AG04450 (cell line): ENCODE measurements at regions not wholly inside any gene's neighbourhood (a gene's known extent, or its start where the extent isn't known, plus 50 kb on each side); places are given as distances from the start of the nearest gene placed in this dataset.

Experiments
- CTCF ChIA-PET: fragments of 300-600, 350-600 bp; formaldehyde crosslinking; extraction: SDS; loops from one replicate; lab custom pipeline; 2022; ENCODE audit warnings: antibody characterized with exemption, inconsistent platforms; lab: Charles Lee
- POLR2A ChIA-PET: fragments of 350-600 bp; formaldehyde crosslinking; extraction: SDS; loops from one replicate; lab custom pipeline; 2021; ENCODE audit warnings: antibody characterized with exemption, inconsistent platforms; lab: Yijun Ruan, JAX
- DNase-seq: peaks from one replicate; pipeline ENCODE4 v3.0.0-alpha.2; 2011; ENCODE audit warnings: low read depth, low spot score
- H3K27ac ChIP-seq: one replicate; pipeline ENCODE4 v1.5.1; 2012; ENCODE audit warnings: low read depth, low read length, control low read depth
- H3K27me3 ChIP-seq: one replicate; pipeline ENCODE4 v1.6.0; 2012; ENCODE audit warnings: low read length; ENCODE audit not compliant: control insufficient read depth, insufficient read depth
- H3K4me3 ChIP-seq: 2 replicates; pipeline ENCODE4 v1.5.1; 2011; ENCODE audit warnings: mild to moderate bottlenecking, low read depth, low read length, control low read depth
- H3K9me3 ChIP-seq: 2 replicates; pipeline ENCODE4 v1.5.1; 2012; ENCODE audit warnings: low read length; ENCODE audit not compliant: control insufficient read depth, insufficient read depth
- TF ChIP-seq, protein P1 (sequence below): IDR thresholded peaks from 2 replicates; pipeline ENCODE4 v1.5.1; 2011; ENCODE audit warnings: low read depth, low read length, control low read depth, inconsistent platforms

DNA sequence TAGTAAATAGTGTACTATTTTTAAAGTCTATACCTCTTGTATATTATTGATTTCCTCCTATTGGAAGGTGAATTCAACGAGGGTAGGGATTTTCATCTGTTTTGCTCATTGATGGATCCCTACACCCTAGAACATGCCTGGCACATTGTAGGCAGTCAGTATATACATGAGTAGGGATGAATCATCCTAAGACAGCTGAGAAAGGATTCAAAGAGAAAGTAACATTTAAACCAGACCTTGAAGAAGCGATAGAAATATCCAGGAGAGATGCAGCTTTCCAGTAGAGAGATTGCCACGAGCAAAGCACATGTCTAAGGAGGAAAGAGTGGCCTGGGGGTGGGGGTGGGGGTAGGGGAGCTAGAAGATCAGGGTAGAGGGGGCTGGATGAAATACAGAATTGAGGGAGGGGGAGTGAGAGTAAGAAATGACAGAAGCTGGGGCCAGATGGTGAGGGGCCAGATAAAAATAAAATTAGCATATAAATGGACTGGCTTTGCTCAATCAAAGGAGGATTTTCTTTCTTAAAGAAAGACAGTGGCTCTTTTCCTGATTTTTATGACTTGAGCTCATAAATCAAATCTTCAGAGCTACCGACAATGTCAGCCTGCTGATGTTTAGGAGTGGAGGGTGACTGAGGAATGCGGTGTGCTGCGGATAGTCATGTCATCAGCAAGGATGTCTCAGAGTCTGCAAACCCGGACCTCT lies 168.2 kb downstream of the SAMD5 start:
- Histone ChIP-seq H3K27me3 (no peaks in the 10 kb centered on the region), H3K9me3 (no peaks in the 10 kb centered on the region), H3K4me3 (no peak overlapping the region), H3K27ac (no peak overlapping the region)
- POLR2A ChIA-PET = interaction anchor here (0.5 kb wide), 1 partner anchor 56 kb away, joined by 4 read pairs; no protein-coding TSS in a partner anchor
- CTCF ChIA-PET = no interaction called here
- no peak for DNase-seq
- TF ChIP-seq, protein P1, sequence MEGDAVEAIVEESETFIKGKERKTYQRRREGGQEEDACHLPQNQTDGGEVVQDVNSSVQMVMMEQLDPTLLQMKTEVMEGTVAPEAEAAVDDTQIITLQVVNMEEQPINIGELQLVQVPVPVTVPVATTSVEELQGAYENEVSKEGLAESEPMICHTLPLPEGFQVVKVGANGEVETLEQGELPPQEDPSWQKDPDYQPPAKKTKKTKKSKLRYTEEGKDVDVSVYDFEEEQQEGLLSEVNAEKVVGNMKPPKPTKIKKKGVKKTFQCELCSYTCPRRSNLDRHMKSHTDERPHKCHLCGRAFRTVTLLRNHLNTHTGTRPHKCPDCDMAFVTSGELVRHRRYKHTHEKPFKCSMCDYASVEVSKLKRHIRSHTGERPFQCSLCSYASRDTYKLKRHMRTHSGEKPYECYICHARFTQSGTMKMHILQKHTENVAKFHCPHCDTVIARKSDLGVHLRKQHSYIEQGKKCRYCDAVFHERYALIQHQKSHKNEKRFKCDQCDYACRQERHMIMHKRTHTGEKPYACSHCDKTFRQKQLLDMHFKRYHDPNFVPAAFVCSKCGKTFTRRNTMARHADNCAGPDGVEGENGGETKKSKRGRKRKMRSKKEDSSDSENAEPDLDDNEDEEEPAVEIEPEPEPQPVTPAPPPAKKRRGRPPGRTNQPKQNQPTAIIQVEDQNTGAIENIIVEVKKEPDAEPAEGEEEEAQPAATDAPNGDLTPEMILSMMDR = no peak

GRCh38 chr6:147677647-147678046 lies 169.2 kb downstream of the SAMD5 start:
- Histone ChIP-seq H3K4me3 (no peak overlapping the region), H3K27ac (no peak overlapping the region), H3K9me3 (no peaks in the 10 kb centered on the region), H3K27me3 (no peaks in the 10 kb centered on the region)
- CTCF ChIA-PET = no interaction called here
- POLR2A ChIA-PET = no interaction called here
- DNase-seq = no peak
- TF ChIP-seq, protein P1 = no peak

DNA sequence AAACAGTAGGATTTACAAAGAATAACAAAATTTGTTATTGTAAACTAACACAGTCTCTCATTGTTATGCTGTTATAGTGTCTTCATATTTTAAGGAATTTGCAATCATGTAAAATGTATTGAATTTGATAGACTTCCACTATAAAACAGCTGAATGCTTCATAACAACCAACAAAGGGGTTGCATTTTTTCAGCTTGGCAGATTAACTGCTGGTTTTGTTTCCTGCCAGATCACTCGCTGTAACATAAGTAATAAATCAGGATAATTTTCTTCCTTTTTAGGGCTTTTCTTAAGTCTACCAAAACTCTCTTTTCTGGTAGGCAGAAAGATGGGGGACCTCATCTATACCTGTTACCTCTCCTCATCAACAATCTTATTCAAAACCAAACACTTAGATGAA lies 169.8 kb downstream of the SAMD5 start:
- CTCF ChIA-PET = no interaction called here
- DNase-seq = no peak
- Histone ChIP-seq H3K9me3 (no peaks in the 10 kb centered on the region), H3K4me3 (no peak overlapping the region), H3K27me3 (no peaks in the 10 kb centered on the region), H3K27ac (no peak overlapping the region)
- POLR2A ChIA-PET = no interaction called here
- TF ChIP-seq, protein P1 = no peak

DNA sequence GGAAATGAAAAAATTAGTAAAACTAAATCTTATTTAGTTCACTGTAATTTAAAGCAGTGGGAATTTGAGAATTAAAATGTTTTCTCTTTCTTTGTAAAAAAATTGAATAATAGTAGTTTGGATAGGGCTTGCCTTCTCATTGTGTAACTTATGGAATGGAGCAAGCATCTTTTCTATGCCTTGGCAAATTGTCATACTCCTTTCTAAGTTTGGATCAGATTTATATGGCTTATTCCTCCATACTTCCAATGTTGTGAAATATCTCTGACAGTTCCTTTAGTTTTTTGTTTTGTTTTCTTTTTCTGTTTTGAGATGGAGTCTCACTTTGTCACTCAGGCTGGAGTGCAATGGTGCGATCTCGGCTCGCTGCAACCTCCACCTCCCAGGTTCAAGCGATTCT lies 176.4 kb downstream of the SAMD5 start:
- DNase-seq = no peak
- Histone ChIP-seq H3K9me3 (no peaks in the 10 kb centered on the region), H3K4me3 (no peak overlapping the region), H3K27ac (no peak overlapping the region), H3K27me3 (no peaks in the 10 kb centered on the region)
- CTCF ChIA-PET = no interaction called here
- TF ChIP-seq, protein P1 = no peak
- POLR2A ChIA-PET = no interaction called here

- no peaks in the 10 kb centered on the region for H3K9me3 ChIP-seq
- ChIA-PET CTCF (no interaction called here), POLR2A (no interaction called here)
- TF ChIP-seq, protein P1 = no peak
- no peak for DNase-seq
- no peak overlapping the region for H3K4me3 ChIP-seq
- no peaks in the 10 kb centered on the region for H3K27me3 ChIP-seq
- H3K27ac ChIP-seq = no peak overlapping the region
Measured at GRCh38 chr6:147689398-147689797, 180.9 kb downstream of the SAMD5 start.
